Panc1 (cell line): ENCODE measurements at regions not wholly inside any gene's neighbourhood (a gene's known extent, or its start where the extent isn't known, plus 50 kb on each side); places are given as distances from the start of the nearest gene placed in this dataset.

Experiments
- ATAC-seq: fragments of 200-7000 bp; cut with Tn5 transposase; 2 replicates; pipeline ENCODE4 v1.9.1; 2020; ENCODE audit warnings: mild to moderate bottlenecking, moderate library complexity
- BruUV-seq: library from RNA; stranded (reverse); fragments of 400-500 nt; replicated peaks from 2 replicates; lab custom pipeline; 2021; lab: Mats Ljungman, UMichigan
- CTCF ChIA-PET: fragments of 300-600 bp; sonication (Branson Sonifier 250); formaldehyde crosslinking; loops from one replicate; lab custom pipeline; 2022; ENCODE audit warnings: antibody characterized with exemption; lab: Charles Lee
- POLR2A ChIA-PET: fragments of 300-600 bp; sonication (Branson Sonifier 250); formaldehyde crosslinking; loops from one replicate; lab custom pipeline; 2022; ENCODE audit warnings: antibody characterized with exemption; lab: Charles Lee
- DNase-seq: peaks from one replicate; pipeline ENCODE4 v3.0.0-alpha.2; 2010; ENCODE audit warnings: low read depth, low spot score
- H3K27ac ChIP-seq: 2 replicates; pipeline ENCODE4 v1.5.1; 2011; ENCODE audit warnings: mild to moderate bottlenecking, low read length, inconsistent platforms
- H3K27me3 ChIP-seq: fragments of 200-500 bp; sonication (Bioruptor generic); 2 replicates; pipeline ENCODE4 v1.6.0; 2014; ENCODE audit warnings: low read length, inconsistent platforms; ENCODE audit not compliant: control insufficient read depth, insufficient read depth
- H3K36me3 ChIP-seq: fragments of 200-500 bp; sonication (Bioruptor generic); 2 replicates; pipeline ENCODE4 v1.5.1; 2014; ENCODE audit warnings: inconsistent platforms, mild to moderate bottlenecking, low read length, moderate library complexity; ENCODE audit not compliant: control insufficient read depth, insufficient read depth
- H3K4me1 ChIP-seq: 2 replicates; pipeline ENCODE4 v1.5.1; 2011; ENCODE audit warnings: inconsistent platforms, mild to moderate bottlenecking, low read length, moderate library complexity; ENCODE audit not compliant: control insufficient read depth, insufficient read depth
- H3K4me3 ChIP-seq, 2 experiments: 2 replicates each; pipeline ENCODE4 v1.5.1; 2011 to 2012; ENCODE audit warnings: low read depth in 2 of 2, low read length in 2 of 2, mild to moderate bottlenecking in 2 of 2, inconsistent platforms in 1 of 2, moderate library complexity in 1 of 2
- H3K9me3 ChIP-seq: fragments of 200-500 bp; sonication (Bioruptor generic); 2 replicates; pipeline ENCODE4 v1.5.1; 2014; ENCODE audit warnings: low read depth, mild to moderate bottlenecking, inconsistent platforms, low read length, moderate library complexity; ENCODE audit not compliant: control insufficient read depth, insufficient read depth
- CTCF ChIP-seq: fragments of 450-650 bp; IDR thresholded peaks from 2 replicates; pipeline ENCODE4 v1.5.1; 2017; ENCODE audit warnings: mild to moderate bottlenecking
- POLR2AphosphoS5 ChIP-seq: IDR thresholded peaks from 2 replicates; pipeline ENCODE4 v1.6.1; 2012; ENCODE audit warnings: mild to moderate bottlenecking, low read depth, low read length, moderate library complexity
- REST ChIP-seq, 2 experiments: IDR thresholded peaks; 2 replicates each; pipeline ENCODE4 v1.6.1; 2011 to 2012; ENCODE audit warnings: low read depth in 2 of 2, control low read depth in 1 of 2, low read length in 1 of 2, mild to moderate bottlenecking in 1 of 2, moderate library complexity in 1 of 2; ENCODE audit not compliant: insufficient read depth in 1 of 2
- SIN3A ChIP-seq: IDR thresholded peaks from 2 replicates; pipeline ENCODE4 v1.6.1; 2012; ENCODE audit warnings: low read depth, mild to moderate bottlenecking, low read length, moderate library complexity, borderline replicate concordance; ENCODE audit not compliant: insufficient read depth
- TCF7L2 ChIP-seq: IDR thresholded peaks from 2 replicates; pipeline ENCODE4 v1.6.1; 2011; ENCODE audit warnings: mild to moderate bottlenecking, low read depth, low read length, inconsistent platforms
- in situ Hi-C: cut with HindIII; loops from 2 replicates; pipeline ENCODE4 v1.10.0; 2016; ENCODE audit warnings: low sequenced_read_pairs, low pct_unique_long_range_greater_than_20kb
- intact Hi-C: fragments of 100-400 bp; cut with micrococcal nuclease; formaldehyde crosslinking; loops from one replicate; pipeline ENCODE4 v1.10.0; 2022; ENCODE audit not compliant: unreplicated experiment

- no peak overlapping the region for H3K4me3 ChIP-seq
- no peaks in the 10 kb centered on the region for H3K9me3 ChIP-seq
- ATAC-seq (no peak), DNase-seq (no peak)
- intact Hi-C loops, result no loop called here
- CTCF ChIA-PET, result no interaction called here
- POLR2A ChIA-PET, result no interaction called here
- no peaks in the 10 kb centered on the region; the same call in 1 of the 2 replicates for H3K27me3 ChIP-seq
- no TSS peak for BruUV-seq
- H3K4me1 ChIP-seq, result no peaks in the 10 kb centered on the region
- no peak for TF ChIP-seq CTCF
- TF ChIP-seq REST (IDR thresholded peaks at IDR 0.05; ENCODE audit: insufficient read depth in 1 of 2, low read depth in 2 of 2, low read length in 1 of 2), result no peak
- no peak for TF ChIP-seq TCF7L2
- no peak for TF ChIP-seq SIN3A
- TF ChIP-seq POLR2AphosphoS5, result no peak
- H3K36me3 ChIP-seq, result no peaks in the 10 kb centered on the region
- no peak overlapping the region for H3K27ac ChIP-seq
- in situ Hi-C loops, result no loop called here
These were observed 66.0 kb upstream of the CLDN14 start for GRCh38 chr21:36545776-36546511.

GRCh38 chr21:36547464-36547863, 67.5 kb upstream of the CLDN14 start:
- DNase-seq, result no peak
- no peak for ATAC-seq
- TF ChIP-seq POLR2AphosphoS5 (no peak), REST (IDR thresholded peaks at IDR 0.05; ENCODE audit: insufficient read depth in 1 of 2, low read depth in 2 of 2, low read length in 1 of 2) (no peak), CTCF (no peak), SIN3A (no peak), TCF7L2 (no peak)
- ChIA-PET CTCF (no interaction called here), POLR2A (no interaction called here)
- H3K36me3 ChIP-seq, result no peaks in the 10 kb centered on the region
- in situ Hi-C loops, result no loop called here
- BruUV-seq, result no TSS peak
- no peaks in the 10 kb centered on the region for H3K4me1 ChIP-seq
- H3K27me3 ChIP-seq, result no peaks in the 10 kb centered on the region; the same call in 1 of the 2 replicates
- H3K4me3 ChIP-seq, result no peak overlapping the region
- intact Hi-C loops, result no loop called here
- no peak overlapping the region for H3K27ac ChIP-seq
- no peaks in the 10 kb centered on the region for H3K9me3 ChIP-seq
